Gastroesophageal sphincter (tissue), 4 donors: ENCODE measurements at regions not wholly inside any gene's neighbourhood (a gene's known extent, or its start where the extent isn't known, plus 50 kb on each side); places are given as distances from the start of the nearest gene placed in this dataset.

Experiments
- ATAC-seq: fragments of 150-250 bp; one replicate; pipeline ENCODE4 v1.9.1; 2016; ENCODE audit warnings: mild to moderate bottlenecking, moderate library complexity
- H3K27ac ChIP-seq, 4 donors: fragments of 200-600 bp; sonication (generic) in 3 of 4; 1 replicate in 3 of 4; 2 replicates in 1 of 4; pipeline ENCODE4 v1.5.1; 2016 to 2019
- H3K27me3 ChIP-seq: fragments of 200-600 bp; sonication (generic); one replicate; pipeline ENCODE4 v1.5.1; 2019
- H3K36me3 ChIP-seq, 2 donors: fragments of 200-600 bp; sonication (generic); one replicate each; pipeline ENCODE4 v1.5.1; 2019; ENCODE audit warnings: control low read depth in 1 of 2
- H3K4me1 ChIP-seq, 3 donors: fragments of 200-600 bp; sonication (generic); 1 replicate in 2 of 3; 2 replicates in 1 of 3; pipeline ENCODE4 v1.5.1; 2016 to 2019; ENCODE audit warnings: control low read depth in 2 of 3
- H3K4me3 ChIP-seq, 2 donors: fragments of 200-600 bp; sonication (generic); one replicate each; pipeline ENCODE4 v1.5.1; 2019; ENCODE audit warnings: mild to moderate bottlenecking in 1 of 2, moderate library complexity in 1 of 2
- H3K9me3 ChIP-seq, 3 donors: fragments of 200-600 bp; sonication (generic); one replicate each; pipeline ENCODE4 v1.5.1; 2017 to 2019; ENCODE audit warnings: control low read depth in 2 of 3
- POLR2AphosphoS5 ChIP-seq: sonication (generic); formaldehyde crosslinking; IDR thresholded peaks from one replicate; pipeline ENCODE4 v1.6.1; 2017; ENCODE audit warnings: antibody characterized with exemption
- WGBS, 2 donors: methylation state at CpG; one replicate each; pipeline ENCODE4 v1.1.5; 2018; ENCODE audit warnings: low coverage in 1 of 2; 5-methylcytosine and 5-hydroxymethylcytosine counted together

- no peaks in the 10 kb centered on the region for H3K36me3 ChIP-seq
- H3K4me3 ChIP-seq = no peak overlapping the region
- WGBS, 2 donors = 37 to 44% methylated on average over 5 to 7 of the region's 8 CpGs
- H3K27me3 ChIP-seq = no peaks in the 10 kb centered on the region
- peaks cover 0 to 12% (median 0%) of the 10 kb centered on the region in 3 donors for H3K4me1 ChIP-seq
- no peaks in the 10 kb centered on the region for H3K9me3 ChIP-seq
- H3K27ac ChIP-seq = no peak overlapping the region
- no peak for TF ChIP-seq POLR2AphosphoS5
- no peak for ATAC-seq
Observed at GRCh38 chr2:171210864-171211431, 50.3 kb upstream of the TLK1 start.
